Parathyroid adenoma (tissue), 2 donors: ENCODE measurements at regions not wholly inside any gene's neighbourhood (a gene's known extent, or its start where the extent isn't known, plus 50 kb on each side); places are given as distances from the start of the nearest gene placed in this dataset.

ENCODE experiments used
- H2AFZ ChIP-seq: fragments of 300-600 bp; sonication (generic); one replicate; pipeline ENCODE4 v1.7.0; 2017; ENCODE audit warnings: antibody characterized with exemption, mild to moderate bottlenecking
- H3K27ac ChIP-seq: fragments of 300-600 bp; sonication (generic); one replicate; pipeline ENCODE4 v1.7.0; 2017
- H3K27me3 ChIP-seq: fragments of 300-600 bp; sonication (generic); one replicate; pipeline ENCODE4 v1.7.0; 2017; ENCODE audit warnings: low read length; ENCODE audit not compliant: control insufficient read depth, insufficient read depth
- H3K36me3 ChIP-seq: fragments of 300-600 bp; sonication (generic); one replicate; pipeline ENCODE4 v1.7.0; 2017; ENCODE audit warnings: low read length; ENCODE audit not compliant: control insufficient read depth, insufficient read depth
- H3K4me1 ChIP-seq: fragments of 300-600 bp; sonication (generic); one replicate; pipeline ENCODE4 v1.7.0; 2017; ENCODE audit warnings: control low read depth
- H3K4me2 ChIP-seq: fragments of 300-600 bp; sonication (generic); one replicate; pipeline ENCODE4 v1.7.0; 2017; ENCODE audit warnings: low read length
- H3K4me3 ChIP-seq: fragments of 300-600 bp; sonication (generic); one replicate; pipeline ENCODE4 v1.7.0; 2017; ENCODE audit warnings: low read depth, low read length
- H3K79me2 ChIP-seq: fragments of 300-600 bp; sonication (generic); one replicate; pipeline ENCODE4 v1.7.0; 2017; ENCODE audit warnings: control low read depth
- H3K9ac ChIP-seq: fragments of 300-600 bp; sonication (generic); one replicate; pipeline ENCODE4 v1.7.0; 2017; ENCODE audit warnings: mild to moderate bottlenecking
- H3K9me3 ChIP-seq: fragments of 300-600 bp; sonication (generic); one replicate; pipeline ENCODE4 v1.7.0; 2017; ENCODE audit warnings: low read length; ENCODE audit not compliant: control insufficient read depth
- TF ChIP-seq, protein P1 (sequence below): fragments of 300-600 bp; sonication (generic); IDR thresholded peaks from one replicate; pipeline ENCODE4 v1.7.0; 2017; ENCODE audit warnings: antibody characterized with exemption, mild to moderate bottlenecking
- donor health status: primary hyperparathyroidism.

DNA sequence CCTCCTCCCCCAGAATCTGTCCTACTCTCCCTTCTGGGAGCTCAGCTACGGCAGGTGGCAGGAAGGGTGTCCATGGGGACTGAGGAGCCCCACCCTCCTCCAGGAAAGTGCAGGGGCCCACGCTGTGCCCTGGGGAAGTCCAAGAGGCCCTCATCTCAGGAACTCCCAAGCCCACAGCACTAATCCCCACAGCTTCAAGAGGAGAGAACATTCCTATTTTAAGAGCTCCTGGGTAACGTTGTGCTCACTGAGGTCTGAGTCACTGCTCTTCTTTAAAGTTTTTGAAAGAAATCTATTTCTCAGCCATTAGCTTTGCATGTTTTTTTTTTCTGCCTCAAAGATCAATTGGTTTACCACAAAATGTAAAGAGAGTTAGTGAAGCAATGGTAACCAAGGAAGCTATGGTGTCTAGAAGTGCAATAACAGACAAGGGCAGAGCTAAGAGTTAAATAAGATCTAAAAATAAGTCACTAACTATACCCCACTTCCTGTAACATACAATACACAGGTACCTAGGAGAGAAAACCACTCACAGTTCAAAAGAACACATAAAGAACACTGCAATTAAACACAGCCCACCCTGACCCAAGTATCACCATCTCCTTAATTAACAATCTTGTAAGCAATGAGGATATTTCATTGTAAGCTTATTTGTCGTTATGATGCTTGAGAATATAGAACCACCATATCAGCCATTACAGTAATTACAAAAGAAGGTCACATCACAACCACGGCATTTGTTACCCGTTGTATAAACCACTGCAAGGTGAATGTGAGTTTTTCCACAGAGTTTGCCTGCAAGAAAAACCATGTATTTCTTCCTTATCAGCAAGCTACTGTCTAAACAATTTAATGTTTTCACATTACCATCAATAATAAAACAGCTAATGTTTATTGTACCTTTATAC, 382.3 kb upstream of the SLC30A5 start:
- Histone ChIP-seq H3K4me3 (no peak overlapping the region), H3K9me3 (no peaks in the 10 kb centered on the region), H2AFZ (peak overlapping the region; percentile 63), H3K9ac (no peak overlapping the region), H3K4me1 (peaks cover 52% of the 10 kb centered on the region), H3K36me3 (no peaks in the 10 kb centered on the region), H3K27me3 (no peaks in the 10 kb centered on the region), H3K27ac (peak overlapping the region; percentile 98), H3K4me2 (no peak overlapping the region), H3K79me2 (no peaks in the 10 kb centered on the region)
- TF ChIP-seq, protein P1, sequence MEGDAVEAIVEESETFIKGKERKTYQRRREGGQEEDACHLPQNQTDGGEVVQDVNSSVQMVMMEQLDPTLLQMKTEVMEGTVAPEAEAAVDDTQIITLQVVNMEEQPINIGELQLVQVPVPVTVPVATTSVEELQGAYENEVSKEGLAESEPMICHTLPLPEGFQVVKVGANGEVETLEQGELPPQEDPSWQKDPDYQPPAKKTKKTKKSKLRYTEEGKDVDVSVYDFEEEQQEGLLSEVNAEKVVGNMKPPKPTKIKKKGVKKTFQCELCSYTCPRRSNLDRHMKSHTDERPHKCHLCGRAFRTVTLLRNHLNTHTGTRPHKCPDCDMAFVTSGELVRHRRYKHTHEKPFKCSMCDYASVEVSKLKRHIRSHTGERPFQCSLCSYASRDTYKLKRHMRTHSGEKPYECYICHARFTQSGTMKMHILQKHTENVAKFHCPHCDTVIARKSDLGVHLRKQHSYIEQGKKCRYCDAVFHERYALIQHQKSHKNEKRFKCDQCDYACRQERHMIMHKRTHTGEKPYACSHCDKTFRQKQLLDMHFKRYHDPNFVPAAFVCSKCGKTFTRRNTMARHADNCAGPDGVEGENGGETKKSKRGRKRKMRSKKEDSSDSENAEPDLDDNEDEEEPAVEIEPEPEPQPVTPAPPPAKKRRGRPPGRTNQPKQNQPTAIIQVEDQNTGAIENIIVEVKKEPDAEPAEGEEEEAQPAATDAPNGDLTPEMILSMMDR = no peak

DNA sequence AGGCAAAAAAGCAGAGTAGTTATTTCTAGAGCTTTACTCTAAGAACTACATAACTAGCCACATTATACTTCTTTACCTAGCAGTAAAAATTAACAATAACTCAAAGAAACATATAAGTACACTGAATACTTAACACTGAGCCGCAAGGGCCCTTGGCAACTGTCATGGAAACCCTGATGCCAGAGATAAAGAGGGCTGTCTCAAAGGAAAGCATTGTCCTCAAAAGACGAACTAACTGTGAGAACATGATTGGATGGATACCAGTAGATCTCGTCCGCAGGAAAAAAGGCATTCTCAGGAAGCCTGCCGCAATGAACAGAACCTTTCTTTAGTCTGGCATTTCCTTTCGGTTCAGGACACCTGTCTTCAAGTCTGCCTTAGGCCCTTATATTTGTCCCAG, 379.0 kb upstream of the SLC30A5 start:
- no peak overlapping the region for H3K4me2 ChIP-seq
- no peaks in the 10 kb centered on the region for H3K79me2 ChIP-seq
- H3K9me3 ChIP-seq = no peaks in the 10 kb centered on the region
- H3K27ac ChIP-seq = no peak overlapping the region
- TF ChIP-seq, protein P1 = no peak
- no peaks in the 10 kb centered on the region for H3K27me3 ChIP-seq
- H3K9ac ChIP-seq = no peak overlapping the region
- H3K4me1 ChIP-seq = peaks cover 22% of the 10 kb centered on the region
- H3K36me3 ChIP-seq = no peaks in the 10 kb centered on the region
- no peak overlapping the region for H3K4me3 ChIP-seq
- peak overlapping the region; percentile 23 for H2AFZ ChIP-seq

DNA sequence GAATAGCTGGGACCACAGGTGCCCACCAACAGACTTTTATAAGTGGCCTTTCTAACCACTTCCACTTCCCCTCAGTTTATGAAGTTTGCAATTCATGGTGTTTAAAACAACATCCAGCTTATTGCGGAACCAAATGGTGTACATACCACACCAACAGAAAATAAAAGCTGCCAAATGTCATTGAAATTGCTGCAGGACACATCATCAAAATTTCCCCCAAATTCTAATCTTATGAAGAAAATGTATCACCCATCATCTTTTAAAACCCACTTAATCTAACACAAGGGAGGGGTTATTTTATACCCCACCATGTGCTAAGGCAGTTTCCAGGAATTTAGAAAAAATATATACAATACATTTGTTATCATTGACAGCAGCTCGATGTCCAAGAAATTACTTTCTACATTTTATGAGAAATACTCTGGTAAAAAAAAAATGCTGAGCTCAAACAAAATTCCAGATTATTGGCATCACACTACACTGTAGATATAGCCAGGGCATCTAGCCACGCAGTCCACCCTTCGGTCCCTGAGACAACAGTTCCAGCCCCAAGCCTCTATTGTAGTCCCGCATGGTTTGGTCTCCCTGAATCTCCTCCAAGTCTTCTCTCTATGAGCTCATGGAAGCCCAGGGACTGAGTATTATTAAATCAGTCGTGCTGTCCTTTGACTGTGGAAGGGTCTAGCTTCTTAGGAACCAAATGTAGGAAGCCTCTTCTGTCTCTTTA, 372.8 kb upstream of the SLC30A5 start:
- Histone ChIP-seq H3K36me3 (no peaks in the 10 kb centered on the region), H3K4me1 (peaks cover 9% of the 10 kb centered on the region), H3K4me2 (no peak overlapping the region), H3K9ac (no peak overlapping the region), H3K4me3 (no peak overlapping the region), H2AFZ (peak overlapping the region; percentile 16), H3K27me3 (no peaks in the 10 kb centered on the region), H3K27ac (no peak overlapping the region), H3K9me3 (no peaks in the 10 kb centered on the region), H3K79me2 (no peaks in the 10 kb centered on the region)
- TF ChIP-seq, protein P1 = no peak

GRCh38 chr5:68722357-68722756, 371.5 kb upstream of the SLC30A5 start:
- H2AFZ ChIP-seq = no peak overlapping the region
- no peak overlapping the region for H3K27ac ChIP-seq
- peaks cover 9% of the 10 kb centered on the region for H3K4me1 ChIP-seq
- H3K36me3 ChIP-seq = no peaks in the 10 kb centered on the region
- no peak overlapping the region for H3K4me3 ChIP-seq
- no peaks in the 10 kb centered on the region for H3K9me3 ChIP-seq
- TF ChIP-seq, protein P1 = no peak
- H3K27me3 ChIP-seq = no peaks in the 10 kb centered on the region
- no peak overlapping the region for H3K9ac ChIP-seq
- no peak overlapping the region for H3K4me2 ChIP-seq
- no peaks in the 10 kb centered on the region for H3K79me2 ChIP-seq
